K562 (cell line): ENCODE measurements at regions not wholly inside any gene's neighbourhood (a gene's known extent, or its start where the extent isn't known, plus 50 kb on each side); places are given as distances from the start of the nearest gene placed in this dataset.

Source experiments
- ATAC-seq: fragments of 200-7000 bp; cut with Tn5 transposase; 3 replicates; pipeline ENCODE4 v1.9.1; 2020; ENCODE audit warnings: moderate library complexity
- BruUV-seq: library from RNA; stranded (reverse); fragments of 400-500 nt; replicated peaks from 2 replicates; lab custom pipeline; 2021; lab: Mats Ljungman, UMichigan
- CTCF ChIA-PET: fragments of 300-600 bp; formaldehyde crosslinking; extraction: SDS; loops from one replicate; lab custom pipeline; 2021; ENCODE audit warnings: low intra/inter-chr PET ratio; lab: Yijun Ruan, JAX
- POLR2A ChIA-PET: fragments of 300-600, 350-650 bp; sonication (Branson Sonifier 250); formaldehyde crosslinking; extraction: SDS; loops from one replicate; lab custom pipeline; 2021; ENCODE audit warnings: antibody characterized with exemption, inconsistent platforms; lab: Yijun Ruan, JAX
- DNase-seq, 4 experiments: peaks; one replicate each; pipeline versions ENCODE4 v3.0.0 to v3.0.0-alpha.2; 2011 to 2018; ENCODE audit warnings: low spot score in 3 of 4, mixed read lengths in 3 of 4; ENCODE audit errors: extremely low read depth in 1 of 4
- FAIRE-seq: peaks from 2 replicates; lab custom pipeline; 2011; peaks lifted over from hg19 to GRCh38; lab: Jason Lieb, UNC
- H2AFZ ChIP-seq: 2 replicates; pipeline ENCODE4 v1.6.0; 2011; ENCODE audit warnings: low read depth, low read length, control low read depth, inconsistent platforms
- H3K27ac ChIP-seq: fragments of 200-600 bp; 3 replicates; pipeline ENCODE4 v1.8.0; 2011; ENCODE audit warnings: low read depth, mild to moderate bottlenecking, control low read depth, inconsistent platforms, low read length, moderate library complexity, mixed read lengths; ENCODE audit errors: extremely low read depth
- H3K27me3 ChIP-seq, 2 experiments: fragments of 300-600 bp in 1 of 2; 2 replicates in 1 of 2; 3 replicates in 1 of 2; pipeline versions ENCODE4 v1.6.0 to v1.8.0; 2011; ENCODE audit warnings: inconsistent platforms in 2 of 2, low read length in 2 of 2, mild to moderate bottlenecking in 1 of 2, mixed read lengths in 1 of 2, moderate library complexity in 1 of 2; ENCODE audit not compliant: control insufficient read depth in 2 of 2, insufficient read depth in 2 of 2
- H3K36me3 ChIP-seq: fragments of 300-600 bp; 3 replicates; pipeline ENCODE4 v1.8.0; 2011; ENCODE audit warnings: mild to moderate bottlenecking, low read length, inconsistent platforms; ENCODE audit not compliant: control insufficient read depth, insufficient read depth
- H3K4me1 ChIP-seq, 2 experiments: fragments of 200-600 bp in 1 of 2; replicated peaks in 1 of 2; 2 replicates in 1 of 2; 3 replicates in 1 of 2; pipeline versions ENCODE4 v1.5.1 to v1.8.0; 2011; ENCODE audit warnings: inconsistent platforms in 2 of 2, low read length in 2 of 2, mild to moderate bottlenecking in 1 of 2, mixed read lengths in 1 of 2, moderate library complexity in 1 of 2; ENCODE audit not compliant: control insufficient read depth in 2 of 2, insufficient read depth in 2 of 2
- H3K4me2 ChIP-seq: 2 replicates; pipeline ENCODE4 v1.6.1; 2011; ENCODE audit warnings: low read length, control low read depth, inconsistent platforms, mixed read lengths; ENCODE audit not compliant: insufficient read depth
- H3K4me3 ChIP-seq: fragments of 200-600 bp; sonication (generic), shearing (Covaris generic); 2 replicates; pipeline ENCODE4 v1.5.1; 2016; ENCODE audit warnings: control low read depth, inconsistent platforms
- H3K79me2 ChIP-seq: fragments of 200-600 bp; 3 replicates; pipeline ENCODE4 v1.8.0; 2011; ENCODE audit warnings: low read length, inconsistent platforms; ENCODE audit not compliant: control insufficient read depth, insufficient read depth
- H3K9ac ChIP-seq, 2 experiments: 2 replicates each; pipeline versions ENCODE4 v1.6.0 to v1.6.1; 2011; ENCODE audit warnings: low read depth in 2 of 2, low read length in 2 of 2, control low read depth in 1 of 2, inconsistent platforms in 1 of 2, mild to moderate bottlenecking in 1 of 2, mixed read lengths in 1 of 2; ENCODE audit not compliant: insufficient read depth in 1 of 2
- H3K9me1 ChIP-seq: one replicate; pipeline ENCODE4 v1.6.0; 2011; ENCODE audit warnings: inconsistent platforms, mild to moderate bottlenecking, low read length, moderate library complexity; ENCODE audit not compliant: control insufficient read depth, insufficient read depth
- H3K9me3 ChIP-seq: replicated peaks from 2 replicates; pipeline ENCODE4 v1.5.1; 2011; ENCODE audit warnings: low read depth, low read length, inconsistent platforms; ENCODE audit not compliant: control insufficient read depth, insufficient read depth
- H4K20me1 ChIP-seq: replicated peaks from 2 replicates; pipeline ENCODE4 v1.6.1; 2011; ENCODE audit warnings: low read length, inconsistent platforms, mixed read lengths; ENCODE audit not compliant: control insufficient read depth, insufficient read depth
- CBX5 ChIP-seq: IDR thresholded peaks from 2 replicates; pipeline ENCODE4 v1.6.1; 2014; ENCODE audit warnings: low read depth, borderline replicate concordance
- CCNT2 ChIP-seq: IDR thresholded peaks from 2 replicates; pipeline ENCODE4 v1.6.1; 2011; ENCODE audit warnings: borderline replicate concordance, low read depth, mild to moderate bottlenecking, moderate library complexity, mixed read lengths, low read length; ENCODE audit not compliant: insufficient read length; ENCODE audit errors: extremely low read depth
- EGR1 ChIP-seq: fragments of 450-650 bp; conservative IDR thresholded peaks from 2 replicates; pipeline ENCODE4 v1.6.1; 2017; ENCODE audit warnings: mild to moderate bottlenecking
- MCM3 ChIP-seq: fragments of 450-650 bp; IDR thresholded peaks from 2 replicates; pipeline ENCODE4 v1.6.1; 2016
- TAF15 ChIP-seq: fragments of 200-400 bp; formaldehyde crosslinking; IDR thresholded peaks from 2 replicates; pipeline ENCODE4 v1.6.1; 2017; ENCODE audit warnings: mild to moderate bottlenecking, low read depth, low read length, moderate library complexity
- TAF9B ChIP-seq: fragments of 450-650 bp; IDR thresholded peaks from 2 replicates; pipeline ENCODE4 v1.6.1; 2018; ENCODE audit warnings: mild to moderate bottlenecking; ENCODE audit not compliant: partially characterized antibody
- TEAD2 ChIP-seq: fragments of 450-650 bp; IDR thresholded peaks from 2 replicates; pipeline ENCODE4 v1.6.1; 2016; ENCODE audit warnings: missing genetic modification characterization, control low read depth, missing compliant biosample characterization
- ZNF24 ChIP-seq: fragments of 450-650 bp; IDR thresholded peaks from 2 replicates; pipeline ENCODE4 v1.6.1; 2016
- ZNF407 ChIP-seq: fragments of 450-650 bp; IDR thresholded peaks from 2 replicates; pipeline ENCODE4 v1.6.1; 2016; ENCODE audit warnings: low read depth
- ZNF717 ChIP-seq: fragments of 250-450 bp; sonication (Bioruptor Pico); IDR thresholded peaks from 2 replicates; pipeline ENCODE4 v1.5.0; 2021
- WGBS: fragments of 100-300 bp; shearing (Covaris generic); methylation state at CpG from one replicate; pipeline ENCODE4 v1.1.6; 2016; ENCODE audit warnings: low coverage, mixed read lengths; ENCODE audit not compliant: insufficient coverage; ENCODE audit errors: missing lambda C conversion rate; 5-methylcytosine and 5-hydroxymethylcytosine counted together
- in situ Hi-C: fragments of 300-500 bp; cut with MboI; formaldehyde crosslinking; loops from 4 replicates; pipeline ENCODE4 v1.15.0; 2018; ENCODE audit warnings: inconsistent platforms, mixed read lengths
- intact Hi-C: fragments of 100-400 bp; cut with micrococcal nuclease; formaldehyde crosslinking; loops from 2 replicates; pipeline ENCODE4 v1.14.2; 2022

DNA sequence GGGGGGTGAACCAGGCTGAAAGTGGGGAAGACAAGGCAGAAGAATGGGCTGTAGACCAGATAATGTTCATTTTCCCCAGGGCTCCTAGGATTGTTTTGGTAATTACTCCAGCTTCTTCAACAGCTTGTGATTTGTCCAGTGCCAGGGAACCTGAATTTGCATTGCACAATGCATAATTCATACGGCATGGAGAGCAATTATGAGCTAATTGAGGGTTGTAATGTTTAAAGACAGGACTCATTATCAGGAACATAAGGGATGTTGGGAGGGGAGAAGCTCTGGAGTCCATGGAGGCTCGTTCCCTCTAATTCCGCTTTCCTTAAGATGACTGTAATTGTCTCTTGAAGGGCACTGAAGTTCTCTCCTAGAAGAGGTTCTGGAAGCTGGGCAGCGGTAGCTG lies 405.0 kb upstream of the ZMIZ1 start (continued):
- TF ChIP-seq TAF15, result no peak
- TF ChIP-seq ZNF717 (CRISPR knock-in tag), result no peak
- no peak for TF ChIP-seq ZNF24
- TF ChIP-seq MCM3, result no peak
- TF ChIP-seq CCNT2, result no peak
- TF ChIP-seq TAF9B, result no peak

DNA sequence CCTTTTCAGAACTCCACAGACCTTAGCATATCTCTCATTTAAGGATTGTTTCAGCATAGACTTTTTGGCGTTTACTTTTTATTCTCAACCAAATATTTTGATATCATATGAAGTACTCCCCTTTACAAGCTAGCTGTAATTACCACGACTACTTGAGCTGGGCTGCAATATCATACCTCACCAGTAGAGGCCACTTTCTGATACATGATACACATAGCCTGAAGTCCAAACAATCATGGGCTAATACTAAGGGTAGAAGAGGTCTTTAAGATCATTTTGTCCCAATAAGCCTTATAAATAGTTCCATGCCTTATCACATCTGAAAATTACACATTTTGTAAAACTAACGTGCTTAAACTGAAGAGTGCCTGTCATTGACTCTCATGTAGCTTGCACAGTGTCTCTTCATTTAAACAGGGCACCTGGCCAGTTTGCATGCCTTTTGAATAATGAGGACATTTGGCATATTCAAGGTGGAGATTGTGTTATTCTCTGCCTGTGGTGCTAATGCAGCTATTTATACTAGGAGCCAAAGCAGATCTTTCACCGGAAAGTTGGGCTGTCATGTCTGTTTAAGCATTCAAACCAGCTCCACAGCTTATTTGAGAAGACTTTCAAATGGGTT lies 403.7 kb upstream of the ZMIZ1 start:
- 3% methylated on average over 4 of the region's 4 CpGs for WGBS
- POLR2A ChIA-PET, result no interaction called here
- intact Hi-C loops, result loop anchor here (5.0 kb wide), 1 partner anchor 532 kb away; no protein-coding TSS in a partner anchor
- Histone ChIP-seq H2AFZ (no peak overlapping the region), H3K9me1 (no peaks in the 10 kb centered on the region), H3K27ac (no peak overlapping the region), H3K79me2 (no peaks in the 10 kb centered on the region), H3K4me3 (no peak overlapping the region), H3K4me1 (no peaks in the 10 kb centered on the region), H3K27me3 (no peaks in the 10 kb centered on the region), H3K4me2 (no peak overlapping the region), H3K9ac (no peak overlapping the region), H4K20me1 (no peaks in the 10 kb centered on the region), H3K36me3 (no peaks in the 10 kb centered on the region), H3K9me3 (0 out of 2 replicates have a peak, but pooled peaks cover 3% of the 10 kb centered on the region)
- in situ Hi-C loops, result no loop called here
- FAIRE-seq, result peak; percentile 72
- BruUV-seq, result no TSS peak
- peak; percentile 49 to 63 (median 56) for DNase-seq
- ATAC-seq, result peak; percentile 69; the same call in 1 of the 3 replicates
- CTCF ChIA-PET, result interaction anchor here (1.5 kb wide), 1 partner anchor 532 kb away, joined by 7 read pairs; no protein-coding TSS in a partner anchor
- TF ChIP-seq EGR1 (no peak), TEAD2 (no peak), CBX5 (peak; percentile 79), ZNF407 (no peak)
